ENCODE measurements at regions not wholly inside any gene's neighbourhood (a gene's known extent, or its start where the extent isn't known, plus 50 kb on each side); places are given as distances from the start of the nearest gene placed in this dataset.

DNA sequence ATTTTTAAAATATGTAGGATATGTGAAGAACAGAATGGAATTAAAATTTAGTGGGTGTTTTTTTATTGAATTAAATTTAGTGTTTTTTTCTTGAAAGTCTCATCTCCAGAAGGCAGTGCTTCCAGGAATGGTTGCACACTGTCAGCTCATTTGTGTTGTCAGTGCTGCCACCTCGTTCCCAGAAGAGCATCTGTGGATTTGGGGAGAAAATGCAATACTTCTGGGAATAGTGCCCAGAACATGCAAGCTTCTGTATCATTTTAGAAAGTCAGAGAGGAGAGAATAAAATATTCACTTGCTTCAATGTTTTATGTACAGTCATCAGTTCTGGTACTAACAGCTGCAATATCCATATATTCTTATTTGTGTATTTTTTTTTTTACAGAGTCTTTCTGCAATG lies 608.8 kb downstream of the PCDH7 start:
- Mint-ChIP-seq H3K9me3 (ENCODE audit: unreplicated experiment) (no peaks in the 10 kb centered on the region), H3K36me3 (ENCODE audit: low read depth, unreplicated experiment) (no peaks in the 10 kb centered on the region), H3K4me3 (ENCODE audit: unreplicated experiment) (no peak overlapping the region), H3K4me1 (ENCODE audit: unreplicated experiment) (no peaks in the 10 kb centered on the region), H3K27ac (ENCODE audit: unreplicated experiment) (no peak overlapping the region), H3K27me3 (ENCODE audit: unreplicated experiment) (no peaks in the 10 kb centered on the region)
- TF ChIP-seq, protein P1, sequence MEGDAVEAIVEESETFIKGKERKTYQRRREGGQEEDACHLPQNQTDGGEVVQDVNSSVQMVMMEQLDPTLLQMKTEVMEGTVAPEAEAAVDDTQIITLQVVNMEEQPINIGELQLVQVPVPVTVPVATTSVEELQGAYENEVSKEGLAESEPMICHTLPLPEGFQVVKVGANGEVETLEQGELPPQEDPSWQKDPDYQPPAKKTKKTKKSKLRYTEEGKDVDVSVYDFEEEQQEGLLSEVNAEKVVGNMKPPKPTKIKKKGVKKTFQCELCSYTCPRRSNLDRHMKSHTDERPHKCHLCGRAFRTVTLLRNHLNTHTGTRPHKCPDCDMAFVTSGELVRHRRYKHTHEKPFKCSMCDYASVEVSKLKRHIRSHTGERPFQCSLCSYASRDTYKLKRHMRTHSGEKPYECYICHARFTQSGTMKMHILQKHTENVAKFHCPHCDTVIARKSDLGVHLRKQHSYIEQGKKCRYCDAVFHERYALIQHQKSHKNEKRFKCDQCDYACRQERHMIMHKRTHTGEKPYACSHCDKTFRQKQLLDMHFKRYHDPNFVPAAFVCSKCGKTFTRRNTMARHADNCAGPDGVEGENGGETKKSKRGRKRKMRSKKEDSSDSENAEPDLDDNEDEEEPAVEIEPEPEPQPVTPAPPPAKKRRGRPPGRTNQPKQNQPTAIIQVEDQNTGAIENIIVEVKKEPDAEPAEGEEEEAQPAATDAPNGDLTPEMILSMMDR (IDR thresholded peaks at IDR 0.05; ENCODE audit: unreplicated experiment) = no peak
- DNase-seq (ENCODE audit: low spot score) = no peak

DNA sequence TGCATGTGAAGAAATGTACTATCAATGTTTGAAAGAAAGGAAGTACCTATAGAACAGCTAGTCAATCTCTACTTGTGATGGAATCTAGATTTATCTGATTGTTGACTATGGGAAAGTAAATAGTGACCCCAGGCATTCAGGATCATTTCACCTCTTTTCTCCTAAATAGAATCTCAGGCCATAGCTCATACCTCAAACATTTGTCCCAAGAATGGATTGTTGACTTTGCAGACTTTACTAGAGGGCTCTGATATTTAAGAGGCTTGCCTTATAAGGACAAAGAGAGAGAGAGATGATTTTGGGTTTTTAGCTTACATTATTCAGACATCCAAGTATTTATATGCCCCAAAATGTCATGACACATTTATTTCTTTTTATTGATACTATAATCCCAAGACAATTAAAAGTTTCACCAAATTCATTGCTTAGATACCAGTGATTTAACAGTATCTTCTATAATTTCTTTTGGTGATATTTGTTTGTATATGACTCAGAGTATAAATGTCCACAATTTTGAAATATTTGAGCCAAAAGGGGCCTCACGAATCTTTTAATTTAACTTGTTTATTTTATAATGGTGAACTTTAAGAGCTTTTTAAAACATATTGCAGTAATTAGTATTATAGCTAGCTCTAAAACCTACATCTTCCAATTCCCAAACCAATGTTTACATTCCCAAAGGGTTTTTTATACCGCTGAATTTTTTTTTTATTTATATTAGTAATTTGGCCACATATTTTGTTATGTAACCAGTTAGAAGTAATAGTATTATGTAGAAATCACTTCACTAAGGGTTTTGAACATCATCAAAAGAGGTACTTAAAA lies 614.1 kb downstream of the PCDH7 start:
- Mint-ChIP-seq H3K36me3 (ENCODE audit: low read depth, unreplicated experiment) (no peaks in the 10 kb centered on the region), H3K4me3 (ENCODE audit: unreplicated experiment) (no peak overlapping the region), H3K4me1 (ENCODE audit: unreplicated experiment) (peaks cover 4% of the 10 kb centered on the region), H3K9me3 (ENCODE audit: unreplicated experiment) (no peaks in the 10 kb centered on the region), H3K27me3 (ENCODE audit: unreplicated experiment) (no peaks in the 10 kb centered on the region), H3K27ac (ENCODE audit: unreplicated experiment) (no peak overlapping the region)
- DNase-seq (ENCODE audit: low spot score) = no peak
- TF ChIP-seq, protein P1 (IDR thresholded peaks at IDR 0.05; ENCODE audit: unreplicated experiment) = no peak

DNA sequence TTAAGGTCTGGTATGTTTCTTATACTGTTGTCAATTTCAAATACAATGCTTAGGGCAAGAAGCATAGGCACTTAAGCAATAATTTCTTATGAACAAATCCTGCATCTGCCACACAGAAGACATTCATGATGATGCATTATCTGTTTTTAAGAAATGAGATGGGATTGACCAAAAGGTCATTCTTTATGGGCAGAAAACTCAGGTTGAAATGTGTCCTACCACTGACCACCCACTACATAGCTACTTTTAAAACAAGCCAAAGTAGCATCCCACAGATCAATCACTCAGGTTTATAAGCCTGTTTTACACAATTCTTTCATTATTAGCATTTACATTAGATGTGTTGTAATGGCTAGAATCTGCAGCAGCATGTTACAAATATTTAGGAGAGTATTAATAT lies 617.8 kb downstream of the PCDH7 start:
- TF ChIP-seq, protein P1 (IDR thresholded peaks at IDR 0.05; ENCODE audit: unreplicated experiment) = no peak
- peaks cover 4% of the 10 kb centered on the region for H3K4me1 Mint-ChIP-seq (ENCODE audit: unreplicated experiment)
- no peak for DNase-seq (ENCODE audit: low spot score)
- no peak overlapping the region for H3K4me3 Mint-ChIP-seq (ENCODE audit: unreplicated experiment)
- no peaks in the 10 kb centered on the region for H3K36me3 Mint-ChIP-seq (ENCODE audit: low read depth, unreplicated experiment)
- H3K9me3 Mint-ChIP-seq (ENCODE audit: unreplicated experiment) = no peaks in the 10 kb centered on the region
- H3K27ac Mint-ChIP-seq (ENCODE audit: unreplicated experiment) = no peak overlapping the region
- H3K27me3 Mint-ChIP-seq (ENCODE audit: unreplicated experiment) = no peaks in the 10 kb centered on the region

DNA sequence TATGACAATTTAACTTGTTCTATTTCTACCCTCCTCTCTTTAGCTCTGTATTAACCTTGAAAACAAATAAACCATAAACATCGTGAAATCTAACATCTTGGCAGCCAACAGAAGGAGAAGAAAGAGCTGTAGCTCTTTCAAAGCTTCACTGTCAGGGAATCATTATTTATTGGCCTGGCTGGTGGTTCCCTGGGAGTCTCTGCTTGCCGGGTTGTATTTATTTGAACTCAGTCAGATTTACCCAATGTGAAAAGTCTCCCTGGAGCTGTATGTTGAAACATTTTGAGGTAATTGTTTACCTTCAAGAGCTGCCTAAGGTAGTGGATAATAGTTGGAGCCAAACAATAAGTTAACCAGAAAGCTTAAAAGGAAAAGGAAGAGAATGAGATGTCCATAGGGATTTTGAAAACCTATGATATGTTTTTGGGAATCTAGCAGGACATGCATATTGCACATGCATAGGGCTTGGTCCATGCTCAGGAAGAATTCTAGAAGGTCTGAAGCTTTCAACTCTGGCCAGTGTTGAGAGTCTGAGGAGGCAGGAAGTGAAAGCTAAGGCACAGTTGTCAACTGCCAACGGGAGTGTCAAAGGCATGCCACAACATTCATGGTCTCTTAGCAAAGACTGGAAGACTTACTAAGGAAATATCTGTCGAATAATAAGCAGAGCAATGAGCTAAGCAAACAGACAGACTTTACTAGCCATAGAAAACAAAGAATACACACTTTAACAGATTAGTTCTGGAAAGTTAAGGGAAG lies 621.6 kb downstream of the PCDH7 start:
- Mint-ChIP-seq H3K9me3 (ENCODE audit: unreplicated experiment) (no peaks in the 10 kb centered on the region), H3K4me3 (ENCODE audit: unreplicated experiment) (no peak overlapping the region), H3K4me1 (ENCODE audit: unreplicated experiment) (peaks cover 4% of the 10 kb centered on the region), H3K36me3 (ENCODE audit: low read depth, unreplicated experiment) (no peaks in the 10 kb centered on the region), H3K27me3 (ENCODE audit: unreplicated experiment) (peaks cover 2% of the 10 kb centered on the region), H3K27ac (ENCODE audit: unreplicated experiment) (no peak overlapping the region)
- TF ChIP-seq, protein P1 (IDR thresholded peaks at IDR 0.05; ENCODE audit: unreplicated experiment) = no peak
- no peak for DNase-seq (ENCODE audit: low spot score)

DNA sequence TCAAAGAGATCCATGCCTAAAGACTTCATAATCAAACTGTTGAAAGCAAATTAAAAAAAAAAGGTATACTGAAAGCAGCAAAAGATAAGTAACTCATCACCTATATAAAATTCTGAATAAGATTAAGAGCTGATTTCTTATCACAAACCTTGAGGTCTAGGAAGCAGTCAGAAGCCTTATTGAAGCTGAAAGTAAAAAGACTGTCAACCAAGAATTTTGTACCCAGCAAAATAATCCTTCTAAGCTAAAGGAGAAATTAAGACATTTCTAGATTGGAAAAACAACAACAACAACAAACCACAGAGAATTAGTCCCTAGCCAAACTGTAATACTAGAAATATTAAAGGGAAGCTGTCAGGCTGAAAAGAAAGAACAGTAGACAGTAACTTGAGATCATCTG lies 622.9 kb downstream of the PCDH7 start:
- DNase-seq (ENCODE audit: low spot score) = no peak
- Mint-ChIP-seq H3K9me3 (ENCODE audit: unreplicated experiment) (no peaks in the 10 kb centered on the region), H3K36me3 (ENCODE audit: low read depth, unreplicated experiment) (no peaks in the 10 kb centered on the region), H3K4me1 (ENCODE audit: unreplicated experiment) (peaks cover 4% of the 10 kb centered on the region), H3K27me3 (ENCODE audit: unreplicated experiment) (peaks cover 2% of the 10 kb centered on the region), H3K4me3 (ENCODE audit: unreplicated experiment) (no peak overlapping the region), H3K27ac (ENCODE audit: unreplicated experiment) (no peak overlapping the region)
- TF ChIP-seq, protein P1 (IDR thresholded peaks at IDR 0.05; ENCODE audit: unreplicated experiment) = no peak

Data from endothelial cell (in vitro differentiated cells).